A673 (cell line): ENCODE measurements at regions not wholly inside any gene's neighbourhood (a gene's known extent, or its start where the extent isn't known, plus 50 kb on each side); places are given as distances from the start of the nearest gene placed in this dataset.

Source experiments
- BruUV-seq: library from RNA; stranded (reverse); fragments of 400-500 nt; replicated peaks from 2 replicates; lab custom pipeline; 2021; lab: Mats Ljungman, UMichigan
- CTCF ChIA-PET: fragments of 300-600 bp; sonication (Branson Sonifier 250); formaldehyde crosslinking; loops from one replicate; lab custom pipeline; 2022; ENCODE audit warnings: antibody characterized with exemption; lab: Charles Lee
- POLR2A ChIA-PET: fragments of 300-600 bp; sonication (Branson Sonifier 250); formaldehyde crosslinking; loops from one replicate; lab custom pipeline; 2022; ENCODE audit warnings: antibody characterized with exemption; ENCODE audit not compliant: low non-redundant PET; lab: Charles Lee
- DNase-seq: peaks from one replicate; pipeline ENCODE4 v3.0.0-alpha.2; 2015; ENCODE audit warnings: low spot score
- H3K27ac ChIP-seq: fragments of 200-600 bp; sonication (generic); 2 replicates; pipeline ENCODE4 v1.5.1; 2016; ENCODE audit warnings: mixed run types, low read depth, mild to moderate bottlenecking, mixed read lengths, antibody characterized with exemption, low read length; ENCODE audit not compliant: poor library complexity, severe bottlenecking
- H3K27me3 ChIP-seq: fragments of 200-600 bp; sonication (generic); replicated peaks from 2 replicates; pipeline ENCODE4 v1.6.1; 2017; ENCODE audit warnings: mixed run types, low read depth, mild to moderate bottlenecking, mixed read lengths, antibody characterized with exemption, low read length; ENCODE audit not compliant: insufficient read depth, poor library complexity
- H3K36me3 ChIP-seq: fragments of 200-600 bp; sonication (generic); 2 replicates; pipeline ENCODE4 v1.6.1; 2016; ENCODE audit warnings: mixed run types, mild to moderate bottlenecking, mixed read lengths, antibody characterized with exemption, low read length; ENCODE audit not compliant: insufficient read depth, poor library complexity, severe bottlenecking
- H3K4me1 ChIP-seq: fragments of 200-600 bp; sonication (generic); 2 replicates; pipeline ENCODE4 v1.6.1; 2017; ENCODE audit warnings: mixed run types, mild to moderate bottlenecking, mixed read lengths, antibody characterized with exemption, low read length; ENCODE audit not compliant: insufficient read depth, poor library complexity, severe bottlenecking
- H3K4me3 ChIP-seq: fragments of 200-600 bp; sonication (generic); 2 replicates; pipeline ENCODE4 v1.5.1; 2016; ENCODE audit warnings: low read depth, mixed run types, mild to moderate bottlenecking, mixed read lengths, low read length; ENCODE audit not compliant: poor library complexity, severe bottlenecking
- H3K9me3 ChIP-seq: fragments of 200-600 bp; sonication (generic); 2 replicates; pipeline ENCODE4 v1.6.1; 2016; ENCODE audit warnings: mixed run types, low read depth, mild to moderate bottlenecking, mixed read lengths, antibody characterized with exemption, low read length; ENCODE audit not compliant: poor library complexity, severe bottlenecking
- CTCF ChIP-seq: fragments of 300-800, 200-600 bp; sonication (generic); conservative IDR thresholded peaks from 2 replicates; pipeline ENCODE4 v1.5.1; 2017; ENCODE audit warnings: low read depth, mild to moderate bottlenecking, antibody characterized with exemption, low read length, moderate library complexity, mixed read lengths
- EZH2 ChIP-seq: fragments of 200-600 bp; sonication (generic); IDR thresholded peaks from 2 replicates; pipeline ENCODE4 v1.6.1; 2017; ENCODE audit warnings: borderline replicate concordance, low read depth, mild to moderate bottlenecking, mixed read lengths, antibody characterized with exemption, low read length; ENCODE audit not compliant: poor library complexity, severe bottlenecking
- intact Hi-C: fragments of 100-400 bp; cut with micrococcal nuclease; formaldehyde crosslinking; loops from one replicate; pipeline ENCODE4 v1.10.0; 2022; ENCODE audit not compliant: unreplicated experiment

GRCh38 chr14:56471056-56471455 lies 108.5 kb upstream of the TMEM260 start:
- CTCF ChIA-PET = interaction anchor here (1.2 kb wide), 1 partner anchor 1033 kb away, joined by 3 read pairs; no protein-coding TSS in a partner anchor
- Histone ChIP-seq H3K27ac (no peak overlapping the region), H3K27me3 (no peaks in the 10 kb centered on the region), H3K4me3 (no peak overlapping the region), H3K9me3 (no peaks in the 10 kb centered on the region), H3K4me1 (no peaks in the 10 kb centered on the region), H3K36me3 (no peaks in the 10 kb centered on the region)
- POLR2A ChIA-PET = no interaction called here
- BruUV-seq = no TSS peak
- TF ChIP-seq CTCF (no peak), EZH2 (no peak)
- DNase-seq = no peak
- intact Hi-C loops = loop anchor here (5.0 kb wide), 4 partner anchors 129 to 1034 kb away; no protein-coding TSS in a partner anchor

- no peak overlapping the region for H3K27ac ChIP-seq
- peak; percentile 87 for TF ChIP-seq CTCF
- TF ChIP-seq EZH2 = no peak
- H3K27me3 ChIP-seq = no peaks in the 10 kb centered on the region
- no peaks in the 10 kb centered on the region for H3K4me1 ChIP-seq
- POLR2A ChIA-PET = no interaction called here
- no peaks in the 10 kb centered on the region for H3K9me3 ChIP-seq
- H3K36me3 ChIP-seq = no peaks in the 10 kb centered on the region
- CTCF ChIA-PET = interaction anchor here (0.5 to 1.5 kb wide), 11 partner anchors 10 to 1058 kb away, joined by 3 to 10 read pairs (median 4); no protein-coding TSS in a partner anchor
- intact Hi-C loops = loop anchor here (2.0 to 5.0 kb wide), 5 partner anchors 132 to 1037 kb away; no protein-coding TSS in a partner anchor
- DNase-seq = peak; percentile 74
- no peak overlapping the region for H3K4me3 ChIP-seq
- no TSS peak for BruUV-seq
These were observed 105.1 kb upstream of the TMEM260 start for GRCh38 chr14:56474419-56475022.

- Histone ChIP-seq H3K4me3 (no peak overlapping the region), H3K36me3 (no peaks in the 10 kb centered on the region), H3K27me3 (no peaks in the 10 kb centered on the region), H3K4me1 (peaks cover 7% of the 10 kb centered on the region), H3K27ac (no peak overlapping the region), H3K9me3 (no peaks in the 10 kb centered on the region)
- peak; percentile 57 for TF ChIP-seq CTCF
- TF ChIP-seq EZH2 = no peak
- BruUV-seq = no TSS peak
- ChIA-PET POLR2A (no interaction called here), CTCF (interaction anchor here (1.2 to 1.5 kb wide), 2 partner anchors 1044 to 1065 kb away, joined by 5 read pairs; no protein-coding TSS in a partner anchor)
- intact Hi-C loops = no loop called here
- peak; percentile 53 for DNase-seq
These were observed 97.2 kb upstream of the TMEM260 start for GRCh38 chr14:56482310-56482911.
